Activated CD8-positive, alpha-beta memory T cell treated with anti-CD3 and anti-CD28 coated beads, Interleukin-2, amount 50 U/mL, for 1 hour (primary cell): ENCODE measurements at regions not wholly inside any gene's neighbourhood (a gene's known extent, or its start where the extent isn't known, plus 50 kb on each side); places are given as distances from the start of the nearest gene placed in this dataset.

Experiments used
- DNase-seq: peaks from one replicate; pipeline ENCODE4 v3.0.0-alpha.2; 2020; ENCODE audit errors: extremely low read depth

DNA sequence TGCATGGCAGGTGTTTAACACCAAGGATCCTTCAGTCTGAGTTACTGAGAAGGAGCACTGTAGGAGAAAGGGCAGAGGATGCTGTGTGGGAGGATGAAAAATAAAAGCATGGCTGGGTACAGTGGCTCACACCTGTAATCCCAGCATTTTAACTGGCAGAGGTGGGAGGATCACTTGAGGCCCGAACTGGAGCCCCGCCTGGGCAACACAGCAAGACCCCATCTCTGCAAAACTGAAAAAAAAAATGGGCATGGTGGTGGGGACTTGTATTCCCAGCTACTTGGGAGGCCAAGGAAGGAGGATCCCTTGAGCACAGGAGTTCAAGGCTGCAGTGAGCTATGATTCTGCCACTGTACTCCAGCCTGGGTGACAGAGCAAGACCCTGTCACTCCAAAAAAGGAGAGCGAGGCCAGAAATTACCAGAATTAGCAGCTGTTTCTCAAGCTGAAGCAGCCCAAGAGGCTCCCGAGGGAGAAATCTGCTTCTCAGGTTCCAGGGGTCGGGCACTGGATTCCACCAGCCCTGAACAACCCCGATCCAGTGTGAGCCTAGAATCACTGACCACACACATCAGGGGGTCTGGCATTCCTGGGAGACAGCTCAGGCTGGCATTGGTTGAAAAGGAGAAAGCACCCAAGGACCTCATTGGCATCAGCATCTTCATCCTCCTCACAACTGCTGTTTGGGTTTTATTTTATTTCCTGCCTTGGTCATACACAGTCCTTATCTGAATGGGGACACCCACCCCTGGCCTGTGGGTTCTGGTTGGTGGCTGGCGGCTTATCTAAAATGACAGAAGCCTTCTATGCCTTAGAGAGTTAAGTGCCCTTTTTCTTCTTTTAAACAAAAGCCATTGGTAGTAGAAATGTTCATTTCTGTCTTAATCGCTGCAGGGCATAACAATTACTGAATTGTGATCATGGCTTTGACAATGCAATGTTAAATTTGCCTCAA is 66.3 kb upstream of the TRIM2 start:
- DNase-seq: no peak

DNA sequence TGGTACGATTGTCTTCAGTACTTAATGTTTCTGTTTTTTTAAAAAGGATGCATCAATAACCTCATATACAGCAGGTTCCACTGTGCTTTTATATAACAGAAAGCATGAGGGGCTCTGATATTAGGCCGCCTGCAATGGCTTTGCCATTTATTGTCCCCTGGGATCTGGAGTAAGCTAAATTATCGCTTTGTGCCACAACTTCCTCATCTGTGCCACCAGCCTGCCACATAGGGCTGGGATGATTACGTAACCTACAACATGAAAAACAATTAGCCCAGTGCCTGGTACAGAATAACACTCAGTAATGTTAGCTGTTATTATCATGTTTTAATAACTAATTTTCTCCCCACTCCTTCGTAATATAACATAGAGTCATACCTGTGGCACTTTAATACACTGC is 65.5 kb upstream of the TRIM2 start:
- no peak for DNase-seq

DNA sequence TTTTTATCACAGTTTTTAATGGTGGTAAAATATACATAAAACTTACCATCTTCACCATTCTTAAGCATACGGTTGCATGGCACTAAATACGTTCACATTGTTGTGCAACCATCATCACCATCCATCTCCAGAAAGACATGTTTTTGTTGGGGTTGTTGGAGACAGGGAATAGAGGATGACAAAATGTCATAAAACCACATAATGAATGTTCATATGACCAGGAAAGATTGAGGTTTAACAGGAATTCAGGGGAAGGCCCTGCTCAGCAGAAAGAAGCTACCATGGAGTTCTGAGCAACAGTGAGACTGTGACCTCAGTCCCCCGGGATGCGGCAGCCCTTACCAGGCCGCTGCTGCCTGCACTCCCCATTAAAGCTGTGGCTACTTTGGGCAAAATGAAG is 63.9 kb upstream of the TRIM2 start:
- no peak for DNase-seq

DNA sequence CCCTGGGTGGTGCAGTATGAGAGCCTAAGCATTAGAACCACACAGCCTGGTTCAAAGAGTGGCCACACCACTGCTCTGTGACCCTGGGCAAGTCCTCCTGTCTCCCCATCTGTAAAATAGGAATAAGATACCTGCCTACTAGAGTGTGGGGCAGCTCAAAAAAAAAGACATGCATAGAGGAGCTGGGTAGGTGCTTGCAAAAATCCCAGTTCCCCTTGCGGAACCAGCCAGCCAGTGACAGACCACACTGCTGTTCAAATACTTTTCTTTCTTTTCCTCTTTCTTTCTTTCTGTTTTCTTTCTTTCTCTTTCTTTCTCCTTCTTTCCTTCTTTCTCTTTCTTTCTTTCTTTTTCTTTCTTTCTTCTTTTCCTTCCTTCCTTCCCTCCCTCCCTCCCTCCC is 63.0 kb upstream of the TRIM2 start:
- DNase-seq: no peak

DNA sequence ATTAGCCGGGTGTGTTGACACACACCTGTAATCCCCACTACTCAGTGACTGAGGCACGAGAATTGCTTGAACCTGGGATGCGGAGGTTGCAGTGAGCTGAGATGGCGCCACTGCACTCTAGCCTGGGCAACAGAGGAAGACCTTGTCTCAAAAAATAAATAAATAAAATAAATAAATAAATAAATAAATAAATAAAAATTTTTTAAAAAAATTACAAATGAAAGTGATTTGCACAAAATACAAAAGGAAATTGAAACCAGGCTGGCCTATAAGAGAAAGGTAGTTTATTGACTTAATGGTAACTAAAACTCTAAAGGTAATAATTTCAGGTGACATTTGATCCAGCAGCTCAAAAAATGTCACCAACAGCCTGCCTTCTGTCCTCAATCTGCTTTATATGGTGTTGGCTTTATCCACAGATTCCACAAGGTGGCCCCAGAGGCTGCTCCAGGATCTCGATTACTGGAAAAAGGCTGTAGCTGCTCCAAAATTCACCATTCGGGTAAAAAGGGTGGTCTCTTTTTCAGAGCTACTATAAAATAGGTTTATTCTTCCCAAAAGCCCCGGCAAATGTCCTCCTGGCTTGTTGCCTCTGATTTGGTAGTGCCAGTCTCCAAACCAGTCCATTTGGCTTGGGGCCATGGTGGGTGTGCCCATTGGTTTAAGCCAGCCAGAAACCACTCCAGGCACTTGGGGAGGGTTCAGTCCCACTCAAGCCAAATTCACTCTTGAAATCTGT is 61.4 kb upstream of the TRIM2 start:
- no peak for DNase-seq

DNA sequence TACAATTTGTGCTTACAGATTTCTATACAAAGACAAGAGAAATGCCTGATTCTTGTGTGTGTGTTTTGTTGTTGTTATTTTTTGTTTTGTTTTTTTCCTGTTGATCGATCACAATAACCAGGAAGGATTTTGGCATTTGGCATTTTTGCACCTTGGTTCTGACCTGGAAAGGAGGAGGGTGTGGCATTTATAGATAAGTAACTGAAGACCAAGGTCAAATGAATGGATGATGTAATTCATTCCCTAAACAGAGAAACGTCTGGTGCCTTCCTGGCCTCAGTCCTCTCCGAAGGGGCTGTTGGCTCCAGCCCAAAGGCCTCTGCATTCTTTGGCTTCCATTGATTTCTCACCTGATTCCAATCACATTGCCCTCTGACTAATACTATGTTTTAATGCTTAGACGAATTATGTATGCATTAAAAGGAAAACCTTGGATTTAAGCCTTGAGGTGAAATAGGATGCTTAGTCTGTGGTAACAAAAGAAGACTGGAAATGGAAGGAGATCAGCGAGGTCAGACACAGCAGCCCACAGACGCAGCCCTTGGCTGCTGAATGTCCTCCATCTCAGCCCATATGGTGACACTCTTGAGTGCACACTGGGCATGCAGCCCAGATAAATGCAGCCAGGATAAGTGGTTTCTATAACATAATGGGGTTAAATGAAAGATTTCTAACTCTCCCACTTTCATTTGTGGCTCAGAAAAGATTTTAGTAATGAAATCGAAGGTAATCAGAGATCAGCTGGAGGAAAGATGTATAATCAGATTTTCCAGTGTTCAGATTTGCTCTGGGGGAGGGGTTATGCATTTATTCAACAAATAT is 60.5 kb upstream of the TRIM2 start:
- DNase-seq: no peak

DNA sequence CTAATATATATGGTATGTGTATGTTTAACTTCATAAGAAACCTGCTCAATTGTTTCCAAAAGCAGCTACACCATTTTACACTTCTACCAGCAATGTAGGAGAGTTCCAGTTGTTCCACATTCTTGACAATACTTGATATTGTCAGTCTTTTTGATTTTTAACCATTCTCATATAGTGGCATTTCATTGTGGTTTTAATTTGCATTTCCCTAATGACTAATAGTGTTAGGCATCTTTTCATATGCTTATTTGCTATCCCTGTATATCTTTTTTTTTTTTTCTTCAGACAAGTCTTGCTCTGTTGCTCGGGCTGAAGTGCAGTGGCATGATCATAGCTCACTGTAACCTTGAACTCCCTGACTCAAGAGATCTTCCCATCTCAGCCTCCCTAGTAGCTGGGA is 58.2 kb upstream of the TRIM2 start:
- no peak for DNase-seq

DNA sequence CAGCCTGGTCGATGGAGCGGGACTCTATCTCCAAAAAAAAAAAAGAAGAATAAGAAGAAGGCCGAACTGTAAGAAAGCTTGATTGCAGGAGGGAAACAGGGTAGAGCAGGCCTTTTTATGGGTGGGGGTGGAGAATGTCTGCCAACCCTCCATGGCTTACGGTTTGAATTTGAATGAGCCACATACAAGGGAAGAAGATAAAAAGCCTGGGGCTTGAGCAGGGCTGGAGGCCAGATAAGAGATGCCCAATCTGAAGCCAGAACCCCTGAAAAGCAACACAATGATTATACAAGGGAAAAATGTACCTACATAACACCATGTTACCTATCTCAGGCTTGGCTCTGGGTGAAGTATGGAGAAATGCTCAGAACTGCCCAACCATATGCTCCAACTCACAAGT is 57.3 kb upstream of the TRIM2 start:
- DNase-seq: no peak

DNA sequence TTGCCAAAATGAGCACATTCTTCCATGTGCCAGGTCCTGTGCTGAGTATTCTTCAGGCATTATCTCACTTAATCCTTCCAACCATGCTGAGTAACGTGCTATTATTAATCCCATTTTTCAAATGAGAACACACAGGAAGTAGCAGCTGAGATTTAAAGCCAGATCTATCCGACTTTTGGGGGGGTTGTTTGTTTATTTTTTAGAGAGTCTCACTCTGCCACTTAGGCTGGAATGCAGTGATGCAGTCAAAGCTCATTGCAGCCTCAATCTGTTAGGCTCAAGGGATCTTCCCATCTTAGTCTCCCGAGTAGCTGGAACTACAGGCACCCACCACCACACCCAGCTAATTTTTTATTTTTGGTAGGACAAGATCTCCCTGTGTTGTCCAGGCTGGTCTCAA is 55.5 kb upstream of the TRIM2 start:
- DNase-seq: no peak

DNA sequence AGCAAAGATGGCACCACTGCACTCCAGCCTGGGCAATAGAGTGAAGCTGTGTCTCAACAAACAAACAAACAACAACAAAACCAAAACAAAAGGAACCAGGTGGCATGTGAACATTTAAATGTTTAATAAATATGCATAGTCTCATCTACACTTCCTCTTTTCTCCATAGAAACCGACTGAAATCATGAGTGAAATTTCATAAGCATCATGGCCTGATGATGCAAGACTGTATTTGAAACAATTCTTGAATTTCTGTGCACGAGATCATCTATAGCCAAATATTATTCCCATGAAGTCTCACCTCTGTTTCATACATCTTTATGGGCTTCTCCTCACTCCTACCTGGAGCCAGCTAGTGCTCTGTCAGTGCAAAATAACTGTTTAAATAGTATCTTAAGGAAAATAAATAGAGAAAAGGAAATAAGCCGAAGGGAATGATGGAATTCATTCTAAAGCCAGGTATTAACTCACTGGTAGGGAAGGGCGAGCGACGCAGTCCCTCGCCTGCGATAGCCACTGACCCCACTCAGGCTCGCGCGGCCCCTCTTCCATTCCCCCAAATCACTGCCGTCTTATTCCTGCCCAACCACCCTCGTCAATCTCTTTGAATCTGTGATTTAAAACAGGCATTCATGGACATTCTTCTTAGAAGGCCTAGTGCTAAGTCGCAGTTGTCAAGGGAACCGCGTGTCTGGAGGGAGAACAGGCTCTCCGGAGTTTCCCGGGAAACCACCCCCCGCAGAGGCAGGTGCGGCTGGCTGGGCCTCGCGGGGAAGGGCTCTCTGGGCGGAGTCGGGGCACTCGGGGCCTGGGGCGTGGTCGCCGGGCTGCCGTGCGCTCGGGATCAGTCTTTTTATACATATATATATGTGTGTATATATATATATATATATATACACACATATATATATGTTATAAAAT is 52.4 kb upstream of the TRIM2 start:
- no peak for DNase-seq

DNA sequence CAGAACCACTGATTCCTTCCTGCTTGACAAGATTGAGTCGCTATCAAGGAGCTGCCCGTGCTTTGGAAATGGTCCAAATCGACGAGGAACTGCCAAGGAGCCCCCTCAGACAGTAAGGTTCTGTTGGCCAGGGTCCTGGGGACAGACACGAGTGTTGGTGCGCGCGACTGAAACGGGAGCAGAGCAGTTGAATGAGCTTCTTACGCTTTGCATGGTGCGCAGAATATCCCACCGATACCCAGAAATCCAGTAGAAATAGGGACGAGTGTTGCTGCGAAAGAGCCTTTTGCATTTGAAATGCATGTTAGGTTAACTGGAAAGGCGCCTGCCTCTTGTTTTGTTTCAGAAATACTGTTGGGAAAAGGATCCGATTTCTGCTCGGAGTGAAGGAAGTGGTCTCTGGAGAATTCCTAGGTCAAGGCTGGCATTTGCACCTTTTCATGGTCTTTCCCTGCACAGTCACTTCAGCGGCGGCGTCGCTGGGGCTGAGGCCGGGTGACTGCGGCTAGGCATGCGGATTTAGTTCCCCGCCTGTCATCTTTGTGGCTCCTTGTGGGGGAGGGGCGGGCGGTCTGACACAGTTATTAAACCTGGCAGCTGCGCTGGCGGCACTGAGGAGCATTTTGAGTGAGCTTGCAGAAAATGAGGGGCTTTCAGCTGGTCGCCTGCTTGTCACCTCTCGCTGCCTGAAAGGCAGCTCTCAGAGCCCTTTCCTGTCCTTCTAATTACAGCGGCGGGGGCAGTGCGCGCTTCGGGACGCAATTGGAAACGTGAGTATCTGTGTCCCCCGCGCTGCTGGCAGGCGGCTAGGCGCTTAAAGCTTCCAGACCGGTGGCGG is 51.5 kb upstream of the TRIM2 start:
- no peak for DNase-seq

DNA sequence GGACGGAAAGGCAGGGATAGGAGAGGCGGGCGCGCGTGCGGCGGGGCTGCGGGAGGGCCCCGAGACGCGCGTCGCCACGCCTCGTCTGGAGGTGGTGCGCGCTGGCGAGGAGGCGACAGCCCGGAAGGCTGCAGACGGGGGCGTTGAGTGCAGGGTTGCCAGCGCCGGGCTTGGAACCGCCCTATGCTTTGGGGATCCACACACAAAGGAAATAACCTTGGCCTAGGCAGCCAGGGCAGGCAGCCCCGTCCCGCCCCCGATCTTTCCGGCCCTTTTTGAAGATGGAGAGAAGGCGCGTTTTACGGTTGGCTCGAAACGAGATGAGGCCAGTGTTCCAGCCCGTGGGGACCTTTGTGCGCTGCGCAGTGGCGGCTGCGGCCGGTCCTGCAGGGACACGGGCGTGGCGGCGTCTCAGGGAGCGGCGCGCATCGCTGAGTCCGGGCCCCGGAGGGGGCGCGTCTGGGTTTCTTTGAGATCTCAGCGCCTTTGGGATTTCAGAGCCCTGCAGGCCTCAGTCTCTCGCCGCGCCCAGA is 50.8 kb upstream of the TRIM2 start:
- DNase-seq: no peak

DNA sequence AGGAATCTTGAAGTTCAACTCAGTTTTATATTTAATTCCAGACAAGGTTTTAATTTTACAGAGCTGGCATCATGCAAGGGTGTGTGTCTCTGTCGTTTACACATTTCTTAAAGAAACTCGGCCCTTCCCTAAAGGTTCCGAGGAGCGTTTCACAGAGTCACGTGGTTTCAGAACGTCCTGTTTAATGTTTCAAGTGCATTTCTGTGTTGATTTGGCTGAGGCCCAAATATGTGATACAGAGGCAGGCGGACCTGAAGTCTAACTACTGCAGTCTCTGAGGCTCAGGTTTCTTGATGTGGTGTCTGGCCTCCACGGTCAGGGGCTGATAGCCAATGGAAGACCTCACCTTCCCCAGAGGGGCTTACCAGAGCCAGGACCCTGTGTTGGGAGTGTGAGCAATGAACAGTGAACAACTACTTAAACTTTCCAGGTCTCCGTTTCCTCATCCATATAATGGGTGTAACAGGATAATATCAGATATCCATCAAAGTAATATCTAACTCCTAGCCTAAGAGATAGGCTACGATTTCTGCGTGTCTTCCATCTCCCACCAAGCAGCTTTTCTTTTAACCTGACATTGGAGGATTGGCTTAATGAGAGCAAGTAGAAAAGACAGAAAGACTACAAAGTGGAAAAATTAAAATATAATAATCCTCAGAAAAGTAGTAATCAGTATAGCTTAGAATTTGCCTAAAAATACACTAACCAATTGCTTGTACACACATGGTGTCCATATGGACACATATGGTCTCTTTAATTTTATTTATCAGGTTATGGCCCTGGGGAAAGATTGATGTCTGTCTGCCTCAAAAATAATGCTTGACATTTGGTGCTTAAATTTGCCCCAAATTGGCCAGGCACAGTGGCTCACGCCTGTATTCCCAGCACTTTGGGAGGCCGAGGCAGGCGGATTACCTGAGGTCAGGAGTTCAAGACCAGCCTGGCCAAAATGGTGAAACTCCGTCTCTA is 50.0 kb upstream of the TRIM2 start:
- DNase-seq: no peak
